ENCODE measurements at regions not wholly inside any gene's neighbourhood (a gene's known extent, or its start where the extent isn't known, plus 50 kb on each side); places are given as distances from the start of the nearest gene placed in this dataset.

DNA sequence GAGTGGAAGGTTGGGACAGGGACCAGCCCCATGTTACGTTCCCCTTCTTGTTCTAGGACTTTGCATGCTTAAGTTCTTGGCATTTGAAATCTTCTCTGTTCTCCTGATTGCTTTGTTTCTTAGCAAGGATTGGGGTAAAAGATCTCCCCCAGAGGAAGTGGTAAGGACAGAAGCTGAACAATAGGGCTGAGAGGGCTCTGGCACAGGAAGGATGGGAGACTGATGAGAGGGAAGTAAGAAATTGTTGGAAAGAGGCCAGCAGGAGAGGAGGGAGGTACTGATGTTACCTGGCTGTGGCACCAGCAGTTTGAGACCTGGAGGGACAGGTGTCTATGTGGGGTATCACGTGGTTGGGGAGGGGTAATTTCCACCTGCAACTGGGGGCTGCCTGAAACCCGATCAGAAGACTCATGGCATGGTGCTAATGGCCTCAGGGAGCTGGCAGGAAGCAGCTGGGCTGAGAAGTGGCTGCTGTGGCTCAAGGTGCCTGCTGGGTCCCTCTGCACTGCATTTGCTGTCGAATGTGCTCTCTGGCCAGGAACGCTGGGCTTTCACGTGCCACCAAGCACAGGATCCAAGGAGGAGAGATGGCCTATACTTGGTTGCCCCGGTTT lies 108.4 kb downstream of the LSM3 start:
- no peak for FAIRE-seq
- dilution Hi-C loops (cut with MboI; ENCODE audit: extremely low pct_ligation_motif_present, low sequenced_read_pairs) (no loop called here), intact Hi-C loops (cut with micrococcal nuclease) (no loop called here)
- no peak for DNase-seq (ENCODE audit: low read depth, low spot score)
- no peak overlapping the region for H3K4me3 ChIP-seq (replicated peaks in 1 of 3; ENCODE audit: insufficient read depth in 1 of 3, low read depth in 1 of 3, low read length in 3 of 3)
- BruUV-seq (replicated peaks), result no TSS peak
- no peaks in the 10 kb centered on the region for H3K36me3 ChIP-seq (ENCODE audit: control insufficient read depth in 2 of 2, extremely low read depth in 1 of 2, insufficient read depth in 2 of 2, low read length in 2 of 2)
- ChIA-PET CTCF (interaction anchor here (1.7 kb wide), 1 partner anchor 174 kb away, joined by 4 read pairs; no protein-coding TSS in a partner anchor), POLR2A (no interaction called here)
- H3K27ac ChIP-seq (ENCODE audit: insufficient read depth, low read depth, low read length), result no peak overlapping the region
- H2AFZ ChIP-seq (ENCODE audit: low read depth, low read length), result no peak overlapping the region
- no peaks in the 10 kb centered on the region for H4K20me1 ChIP-seq (replicated peaks; ENCODE audit: control insufficient read depth, extremely low read depth, insufficient read depth, low read length)
- H3K9ac ChIP-seq (replicated peaks; ENCODE audit: extremely low read depth, insufficient read depth, low read length), result no peak overlapping the region
- H3K9me1 ChIP-seq (replicated peaks; ENCODE audit: control insufficient read depth, extremely low read depth, insufficient read depth, low read length), result no peaks in the 10 kb centered on the region
- no peaks in the 10 kb centered on the region for H3K9me3 ChIP-seq (replicated peaks; ENCODE audit: control insufficient read depth, insufficient read depth, low read length)
- TF ChIP-seq, protein P1, sequence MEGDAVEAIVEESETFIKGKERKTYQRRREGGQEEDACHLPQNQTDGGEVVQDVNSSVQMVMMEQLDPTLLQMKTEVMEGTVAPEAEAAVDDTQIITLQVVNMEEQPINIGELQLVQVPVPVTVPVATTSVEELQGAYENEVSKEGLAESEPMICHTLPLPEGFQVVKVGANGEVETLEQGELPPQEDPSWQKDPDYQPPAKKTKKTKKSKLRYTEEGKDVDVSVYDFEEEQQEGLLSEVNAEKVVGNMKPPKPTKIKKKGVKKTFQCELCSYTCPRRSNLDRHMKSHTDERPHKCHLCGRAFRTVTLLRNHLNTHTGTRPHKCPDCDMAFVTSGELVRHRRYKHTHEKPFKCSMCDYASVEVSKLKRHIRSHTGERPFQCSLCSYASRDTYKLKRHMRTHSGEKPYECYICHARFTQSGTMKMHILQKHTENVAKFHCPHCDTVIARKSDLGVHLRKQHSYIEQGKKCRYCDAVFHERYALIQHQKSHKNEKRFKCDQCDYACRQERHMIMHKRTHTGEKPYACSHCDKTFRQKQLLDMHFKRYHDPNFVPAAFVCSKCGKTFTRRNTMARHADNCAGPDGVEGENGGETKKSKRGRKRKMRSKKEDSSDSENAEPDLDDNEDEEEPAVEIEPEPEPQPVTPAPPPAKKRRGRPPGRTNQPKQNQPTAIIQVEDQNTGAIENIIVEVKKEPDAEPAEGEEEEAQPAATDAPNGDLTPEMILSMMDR (IDR thresholded peaks at IDR 0.05; ENCODE audit: extremely low read depth in 1 of 2, insufficient read depth in 1 of 2, low read depth in 1 of 2, low read length in 2 of 2), result no peak
- TF ChIP-seq, protein P2, sequence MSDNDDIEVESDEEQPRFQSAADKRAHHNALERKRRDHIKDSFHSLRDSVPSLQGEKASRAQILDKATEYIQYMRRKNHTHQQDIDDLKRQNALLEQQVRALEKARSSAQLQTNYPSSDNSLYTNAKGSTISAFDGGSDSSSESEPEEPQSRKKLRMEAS (IDR thresholded peaks at IDR 0.05; ENCODE audit: insufficient read depth, insufficient read length), result no peak
- TF ChIP-seq JUN (IDR thresholded peaks at IDR 0.05; ENCODE audit: borderline replicate concordance, insufficient read depth, insufficient read length, low read depth) (no peak), POLR2A (IDR thresholded peaks at IDR 0.05; ENCODE audit: low read depth, low read length) (no peak), MYC (IDR thresholded peaks at IDR 0.05; ENCODE audit: low read depth, low read length) (no peak), EZH2 (IDR thresholded peaks at IDR 0.05; ENCODE audit: borderline replicate concordance, low read depth, low read length, severe bottlenecking) (no peak), POLR2AphosphoS5 (IDR thresholded peaks at IDR 0.05; ENCODE audit: insufficient read depth, low read depth, low read length) (no peak), GATA2 (IDR thresholded peaks at IDR 0.05; ENCODE audit: insufficient read depth, insufficient read length, low read depth, low read length) (no peak), FOS (IDR thresholded peaks at IDR 0.05; ENCODE audit: borderline replicate concordance, insufficient read depth, low read length) (no peak)
- H3K27me3 ChIP-seq (ENCODE audit: control insufficient read depth in 2 of 2, insufficient read depth in 2 of 2, low read length in 2 of 2), result peaks cover 5 to 6% of the 10 kb centered on the region in 2 experiments
- no peaks in the 10 kb centered on the region for H3K79me2 ChIP-seq (ENCODE audit: control insufficient read depth, insufficient read depth, low read length)
- no peaks in the 10 kb centered on the region for H3K4me1 ChIP-seq (ENCODE audit: control insufficient read depth, extremely low read depth, insufficient read depth, low read length)
- H3K4me2 ChIP-seq (ENCODE audit: insufficient read depth, low read length), result no peak overlapping the region
